ENCODE measurements at regions not wholly inside any gene's neighbourhood (a gene's known extent, or its start where the extent isn't known, plus 50 kb on each side); places are given as distances from the start of the nearest gene placed in this dataset.

GRCh38 chr3:59311231-59311630 is 261.4 kb upstream of the CFAP20DC start:
- Histone ChIP-seq H3K27ac (ENCODE audit: low read depth, low read length) (no peak overlapping the region), H3K27me3 (ENCODE audit: control insufficient read depth, insufficient read depth, low read length) (no peaks in the 10 kb centered on the region), H3K9me3 (ENCODE audit: control insufficient read depth, insufficient read depth, low read length) (no peaks in the 10 kb centered on the region), H3K4me1 (ENCODE audit: control insufficient read depth, insufficient read depth, low read length) (no peaks in the 10 kb centered on the region), H3K4me3 (ENCODE audit: low read depth, low read length) (no peak overlapping the region), H3K36me3 (ENCODE audit: control insufficient read depth, insufficient read depth, low read length) (no peaks in the 10 kb centered on the region)
- WGBS (ENCODE audit: insufficient coverage), result no CpG with 5 or more reads among the region's 3 CpGs
- DNase-seq (ENCODE audit: low read depth in 4 of 6, low spot score in 6 of 6), result peak in 1 of 6 donors; percentile 64

DNA sequence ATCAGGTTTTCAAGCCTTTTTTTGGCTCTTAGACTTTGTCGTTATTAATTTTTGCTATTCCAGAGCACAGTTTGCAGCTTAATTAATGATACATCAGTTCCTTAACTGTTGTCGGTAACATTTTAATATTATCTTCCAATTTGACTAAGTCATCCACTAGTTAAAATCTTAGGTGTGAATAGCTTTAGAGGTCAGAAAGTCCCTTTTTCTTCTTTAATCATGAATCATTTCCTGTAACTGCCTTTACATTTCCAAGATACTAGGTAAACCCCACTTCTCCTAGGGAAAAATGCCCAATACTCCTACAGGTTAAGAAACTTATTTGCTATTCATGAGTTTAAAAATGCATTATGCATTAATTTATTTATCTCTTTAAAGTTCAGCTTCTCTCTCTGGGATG is 260.9 kb upstream of the CFAP20DC start:
- H3K4me1 ChIP-seq (ENCODE audit: control insufficient read depth, insufficient read depth, low read length), result no peaks in the 10 kb centered on the region
- no peak overlapping the region for H3K27ac ChIP-seq (ENCODE audit: low read depth, low read length)
- no peak overlapping the region for H3K4me3 ChIP-seq (ENCODE audit: low read depth, low read length)
- WGBS (ENCODE audit: insufficient coverage), result no CpG with 5 or more reads among the region's 2 CpGs
- no peak for DNase-seq (ENCODE audit: low read depth in 4 of 6, low spot score in 6 of 6)
- no peaks in the 10 kb centered on the region for H3K36me3 ChIP-seq (ENCODE audit: control insufficient read depth, insufficient read depth, low read length)
- no peaks in the 10 kb centered on the region for H3K9me3 ChIP-seq (ENCODE audit: control insufficient read depth, insufficient read depth, low read length)
- no peaks in the 10 kb centered on the region for H3K27me3 ChIP-seq (ENCODE audit: control insufficient read depth, insufficient read depth, low read length)

DNA sequence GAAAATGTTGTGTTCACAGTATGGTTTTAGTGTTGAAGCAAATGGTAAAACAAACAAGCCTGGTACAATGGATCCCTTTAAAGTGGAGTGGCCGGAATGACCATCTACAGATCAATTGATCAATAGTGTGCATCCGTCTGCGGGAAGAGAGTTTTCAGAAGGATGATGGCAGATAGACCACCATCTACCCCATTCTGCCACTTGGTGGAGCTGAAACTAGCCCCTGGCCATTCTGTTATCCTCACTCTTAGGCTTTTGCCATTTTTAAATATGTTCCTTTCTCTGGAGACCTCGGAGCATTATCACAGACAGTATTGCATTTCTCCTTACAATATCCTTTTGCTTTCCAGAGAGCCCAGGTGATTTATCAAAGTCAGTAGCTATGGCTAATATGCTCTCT is 258.9 kb upstream of the CFAP20DC start:
- H3K27me3 ChIP-seq (ENCODE audit: control insufficient read depth, insufficient read depth, low read length), result no peaks in the 10 kb centered on the region
- no peaks in the 10 kb centered on the region for H3K4me1 ChIP-seq (ENCODE audit: control insufficient read depth, insufficient read depth, low read length)
- DNase-seq (ENCODE audit: low read depth in 4 of 6, low spot score in 6 of 6), result peak in 1 of 6 donors; percentile 39
- no peaks in the 10 kb centered on the region for H3K36me3 ChIP-seq (ENCODE audit: control insufficient read depth, insufficient read depth, low read length)
- H3K9me3 ChIP-seq (ENCODE audit: control insufficient read depth, insufficient read depth, low read length), result no peaks in the 10 kb centered on the region
- WGBS (ENCODE audit: insufficient coverage), result 85% methylated on average over 3 of the region's 4 CpGs
- no peak overlapping the region for H3K4me3 ChIP-seq (ENCODE audit: low read depth, low read length)
- no peak overlapping the region for H3K27ac ChIP-seq (ENCODE audit: low read depth, low read length)

DNA sequence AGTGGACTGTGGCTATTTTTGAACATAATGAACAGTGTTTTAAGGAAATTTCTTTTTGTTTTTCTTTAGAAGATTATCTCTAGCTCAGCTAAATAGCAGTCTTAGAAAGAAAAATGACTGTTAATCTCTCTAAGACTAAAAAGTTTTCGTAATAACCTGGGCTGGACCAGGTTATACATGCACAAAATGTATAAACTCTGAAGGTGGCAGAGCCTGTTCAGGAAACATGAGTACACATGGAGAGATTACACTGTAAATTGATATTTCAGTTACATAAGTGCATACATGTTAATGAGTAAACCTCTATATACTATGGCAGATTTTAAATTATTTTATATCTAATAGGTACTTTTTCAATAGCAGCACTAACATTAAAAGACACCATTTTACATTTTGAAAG is 258.2 kb upstream of the CFAP20DC start:
- H3K36me3 ChIP-seq (ENCODE audit: control insufficient read depth, insufficient read depth, low read length), result no peaks in the 10 kb centered on the region
- no peaks in the 10 kb centered on the region for H3K27me3 ChIP-seq (ENCODE audit: control insufficient read depth, insufficient read depth, low read length)
- H3K9me3 ChIP-seq (ENCODE audit: control insufficient read depth, insufficient read depth, low read length), result no peaks in the 10 kb centered on the region
- no peak overlapping the region for H3K27ac ChIP-seq (ENCODE audit: low read depth, low read length)
- H3K4me3 ChIP-seq (ENCODE audit: low read depth, low read length), result no peak overlapping the region
- H3K4me1 ChIP-seq (ENCODE audit: control insufficient read depth, insufficient read depth, low read length), result no peaks in the 10 kb centered on the region
- DNase-seq (ENCODE audit: low read depth in 4 of 6, low spot score in 6 of 6), result no peak
- WGBS (ENCODE audit: insufficient coverage), result no CpG with 5 or more reads among the region's 1 CpG

GRCh38 chr3:59306436-59306835 is 256.6 kb upstream of the CFAP20DC start:
- no peaks in the 10 kb centered on the region for H3K9me3 ChIP-seq (ENCODE audit: control insufficient read depth, insufficient read depth, low read length)
- no peak overlapping the region for H3K27ac ChIP-seq (ENCODE audit: low read depth, low read length)
- no peak for DNase-seq (ENCODE audit: low read depth in 4 of 6, low spot score in 6 of 6)
- WGBS (ENCODE audit: insufficient coverage), result no CpG with 5 or more reads among the region's 3 CpGs
- H3K4me3 ChIP-seq (ENCODE audit: low read depth, low read length), result no peak overlapping the region
- H3K27me3 ChIP-seq (ENCODE audit: control insufficient read depth, insufficient read depth, low read length), result no peaks in the 10 kb centered on the region
- no peaks in the 10 kb centered on the region for H3K36me3 ChIP-seq (ENCODE audit: control insufficient read depth, insufficient read depth, low read length)
- no peaks in the 10 kb centered on the region for H3K4me1 ChIP-seq (ENCODE audit: control insufficient read depth, insufficient read depth, low read length)

DNA sequence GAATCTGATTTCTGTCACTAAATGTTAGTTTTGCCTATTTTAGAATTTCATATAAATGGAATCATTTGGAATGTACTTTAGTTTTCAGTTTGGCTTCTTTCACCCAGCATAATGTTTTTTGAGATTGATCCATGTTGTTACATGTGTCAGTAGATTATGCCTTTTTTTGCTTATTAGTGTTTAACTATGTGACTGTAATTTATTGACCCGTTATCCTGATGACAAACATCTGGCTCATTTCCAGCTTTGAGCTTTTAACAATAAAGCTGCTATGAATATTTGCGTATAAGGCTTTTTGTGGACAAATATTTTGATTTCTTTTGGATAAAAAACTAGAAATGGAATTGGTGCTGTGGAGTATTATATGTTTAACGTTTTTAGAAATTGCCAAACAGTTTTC is 254.5 kb upstream of the CFAP20DC start:
- Histone ChIP-seq H3K9me3 (ENCODE audit: control insufficient read depth, insufficient read depth, low read length) (no peaks in the 10 kb centered on the region), H3K27me3 (ENCODE audit: control insufficient read depth, insufficient read depth, low read length) (no peaks in the 10 kb centered on the region), H3K4me3 (ENCODE audit: low read depth, low read length) (no peak overlapping the region), H3K4me1 (ENCODE audit: control insufficient read depth, insufficient read depth, low read length) (no peaks in the 10 kb centered on the region), H3K27ac (ENCODE audit: low read depth, low read length) (no peak overlapping the region), H3K36me3 (ENCODE audit: control insufficient read depth, insufficient read depth, low read length) (no peaks in the 10 kb centered on the region)
- 80% methylated on average over 1 of the region's 3 CpGs for WGBS (ENCODE audit: insufficient coverage)
- DNase-seq (ENCODE audit: low read depth in 4 of 6, low spot score in 6 of 6), result peak in 1 of 6 donors; percentile 14

- Histone ChIP-seq H3K27me3 (ENCODE audit: control insufficient read depth, insufficient read depth, low read length) (no peaks in the 10 kb centered on the region), H3K9me3 (ENCODE audit: control insufficient read depth, insufficient read depth, low read length) (no peaks in the 10 kb centered on the region), H3K36me3 (ENCODE audit: control insufficient read depth, insufficient read depth, low read length) (no peaks in the 10 kb centered on the region), H3K27ac (ENCODE audit: low read depth, low read length) (no peak overlapping the region), H3K4me3 (ENCODE audit: low read depth, low read length) (no peak overlapping the region), H3K4me1 (ENCODE audit: control insufficient read depth, insufficient read depth, low read length) (no peaks in the 10 kb centered on the region)
- WGBS (ENCODE audit: insufficient coverage), result 84% methylated on average over 3 of the region's 4 CpGs
- DNase-seq (ENCODE audit: low read depth in 4 of 6, low spot score in 6 of 6), result no peak
Observed at GRCh38 chr3:59303452-59303851, 253.6 kb upstream of the CFAP20DC start.

GRCh38 chr3:59302442-59302841 is 252.6 kb upstream of the CFAP20DC start:
- H3K27me3 ChIP-seq (ENCODE audit: control insufficient read depth, insufficient read depth, low read length), result no peaks in the 10 kb centered on the region
- H3K4me3 ChIP-seq (ENCODE audit: low read depth, low read length), result no peak overlapping the region
- H3K27ac ChIP-seq (ENCODE audit: low read depth, low read length), result no peak overlapping the region
- no peak for DNase-seq (ENCODE audit: low read depth in 4 of 6, low spot score in 6 of 6)
- no CpG with 5 or more reads among the region's 5 CpGs for WGBS (ENCODE audit: insufficient coverage)
- no peaks in the 10 kb centered on the region for H3K4me1 ChIP-seq (ENCODE audit: control insufficient read depth, insufficient read depth, low read length)
- no peaks in the 10 kb centered on the region for H3K36me3 ChIP-seq (ENCODE audit: control insufficient read depth, insufficient read depth, low read length)
- H3K9me3 ChIP-seq (ENCODE audit: control insufficient read depth, insufficient read depth, low read length), result no peaks in the 10 kb centered on the region

DNA sequence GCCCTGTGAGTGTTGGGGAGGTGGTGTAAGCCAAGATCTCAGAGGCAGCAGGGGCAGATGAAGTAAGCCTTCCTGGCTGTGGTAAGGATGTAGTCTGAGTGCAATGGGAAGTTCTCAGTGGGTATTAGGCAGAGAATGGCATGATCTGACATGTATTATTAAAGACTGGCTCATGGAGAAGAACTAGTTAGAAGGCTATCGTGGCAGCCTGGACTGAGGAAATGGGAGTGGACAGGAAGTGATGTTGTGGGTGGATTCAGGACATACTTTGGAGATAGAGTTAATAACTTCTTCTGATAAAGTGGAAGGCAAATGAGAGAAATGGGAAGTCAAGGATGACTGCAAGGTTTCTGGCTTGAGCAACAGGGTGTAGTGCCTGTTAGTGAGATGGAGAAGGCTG is 250.9 kb upstream of the CFAP20DC start:
- H3K4me3 ChIP-seq (ENCODE audit: low read depth, low read length), result no peak overlapping the region
- no peaks in the 10 kb centered on the region for H3K27me3 ChIP-seq (ENCODE audit: control insufficient read depth, insufficient read depth, low read length)
- 88% methylated on average over 1 of the region's 1 CpG for WGBS (ENCODE audit: insufficient coverage)
- no peaks in the 10 kb centered on the region for H3K36me3 ChIP-seq (ENCODE audit: control insufficient read depth, insufficient read depth, low read length)
- no peak overlapping the region for H3K27ac ChIP-seq (ENCODE audit: low read depth, low read length)
- no peaks in the 10 kb centered on the region for H3K9me3 ChIP-seq (ENCODE audit: control insufficient read depth, insufficient read depth, low read length)
- DNase-seq (ENCODE audit: low read depth in 4 of 6, low spot score in 6 of 6), result no peak
- H3K4me1 ChIP-seq (ENCODE audit: control insufficient read depth, insufficient read depth, low read length), result no peaks in the 10 kb centered on the region

GRCh38 chr3:59299561-59299960 is 249.7 kb upstream of the CFAP20DC start:
- no peak for DNase-seq (ENCODE audit: low read depth in 4 of 6, low spot score in 6 of 6)
- H3K4me1 ChIP-seq (ENCODE audit: control insufficient read depth, insufficient read depth, low read length), result no peaks in the 10 kb centered on the region
- no CpG with 5 or more reads among the region's 2 CpGs for WGBS (ENCODE audit: insufficient coverage)
- no peak overlapping the region for H3K27ac ChIP-seq (ENCODE audit: low read depth, low read length)
- H3K36me3 ChIP-seq (ENCODE audit: control insufficient read depth, insufficient read depth, low read length), result no peaks in the 10 kb centered on the region
- H3K27me3 ChIP-seq (ENCODE audit: control insufficient read depth, insufficient read depth, low read length), result no peaks in the 10 kb centered on the region
- no peaks in the 10 kb centered on the region for H3K9me3 ChIP-seq (ENCODE audit: control insufficient read depth, insufficient read depth, low read length)
- H3K4me3 ChIP-seq (ENCODE audit: low read depth, low read length), result no peak overlapping the region

Data from spinal cord (tissue), 9 donors.